ENCODE measurements at regions not wholly inside any gene's neighbourhood (a gene's known extent, or its start where the extent isn't known, plus 50 kb on each side); places are given as distances from the start of the nearest gene placed in this dataset.

DNA sequence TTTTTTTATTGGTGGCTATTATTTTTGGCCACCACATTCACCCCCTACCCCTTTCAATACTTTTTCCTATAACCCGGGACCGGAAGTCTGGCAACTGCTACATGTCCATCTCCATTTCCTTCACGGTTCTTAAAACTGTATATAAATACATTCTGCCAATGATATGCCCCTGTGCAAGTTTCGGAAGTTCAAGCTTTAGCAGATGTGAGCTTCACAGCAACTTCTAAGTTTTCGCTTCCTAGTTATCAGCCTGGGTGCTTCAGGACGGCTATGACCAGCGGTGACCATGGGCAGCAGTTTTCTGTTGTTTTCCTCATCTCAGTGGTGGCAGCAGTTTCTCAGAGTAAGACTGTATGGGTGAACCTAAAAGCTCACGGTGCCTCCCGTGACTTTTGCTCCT, 153.5 kb upstream of the NFE2L3 start:
- TF ChIP-seq, protein P1, sequence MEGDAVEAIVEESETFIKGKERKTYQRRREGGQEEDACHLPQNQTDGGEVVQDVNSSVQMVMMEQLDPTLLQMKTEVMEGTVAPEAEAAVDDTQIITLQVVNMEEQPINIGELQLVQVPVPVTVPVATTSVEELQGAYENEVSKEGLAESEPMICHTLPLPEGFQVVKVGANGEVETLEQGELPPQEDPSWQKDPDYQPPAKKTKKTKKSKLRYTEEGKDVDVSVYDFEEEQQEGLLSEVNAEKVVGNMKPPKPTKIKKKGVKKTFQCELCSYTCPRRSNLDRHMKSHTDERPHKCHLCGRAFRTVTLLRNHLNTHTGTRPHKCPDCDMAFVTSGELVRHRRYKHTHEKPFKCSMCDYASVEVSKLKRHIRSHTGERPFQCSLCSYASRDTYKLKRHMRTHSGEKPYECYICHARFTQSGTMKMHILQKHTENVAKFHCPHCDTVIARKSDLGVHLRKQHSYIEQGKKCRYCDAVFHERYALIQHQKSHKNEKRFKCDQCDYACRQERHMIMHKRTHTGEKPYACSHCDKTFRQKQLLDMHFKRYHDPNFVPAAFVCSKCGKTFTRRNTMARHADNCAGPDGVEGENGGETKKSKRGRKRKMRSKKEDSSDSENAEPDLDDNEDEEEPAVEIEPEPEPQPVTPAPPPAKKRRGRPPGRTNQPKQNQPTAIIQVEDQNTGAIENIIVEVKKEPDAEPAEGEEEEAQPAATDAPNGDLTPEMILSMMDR (IDR thresholded peaks at IDR 0.05), result no peak
- H3K9me3 Mint-ChIP-seq, result peaks cover 21% of the 10 kb centered on the region; the same call in 1 of the 2 replicates

DNA sequence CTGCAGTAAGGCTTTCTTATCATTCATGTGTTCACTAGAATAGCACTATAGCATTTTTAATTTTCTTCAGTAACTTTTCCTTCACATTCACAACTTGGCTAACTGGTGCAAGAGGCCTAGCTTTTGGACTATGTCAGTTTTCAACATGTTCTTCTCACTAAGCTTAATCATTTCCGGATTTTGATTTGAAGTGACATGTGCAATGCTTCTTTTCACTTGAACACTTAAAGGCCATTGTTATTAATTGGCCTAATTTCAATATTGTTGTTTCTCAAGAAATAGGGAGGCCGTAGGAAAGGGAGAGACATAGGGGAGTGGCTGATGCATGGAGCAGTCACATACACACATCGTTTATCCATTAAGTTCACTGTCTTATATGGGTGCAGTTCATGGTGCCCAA, 151.2 kb upstream of the NFE2L3 start:
- H3K36me3 Mint-ChIP-seq (ENCODE audit: low read depth), result no peaks in the 10 kb centered on the region
- TF ChIP-seq, protein P1 (IDR thresholded peaks at IDR 0.05), result no peak
- no peak for DNase-seq
- H3K4me3 Mint-ChIP-seq, result no peak overlapping the region
- peaks cover 1% of the 10 kb centered on the region for H3K27me3 Mint-ChIP-seq (ENCODE audit: insufficient read depth)
- no peak overlapping the region for H3K27ac Mint-ChIP-seq
- no peaks in the 10 kb centered on the region for H3K4me1 Mint-ChIP-seq (ENCODE audit: low read depth)
- peaks cover 23% of the 10 kb centered on the region for H3K9me3 Mint-ChIP-seq

More for the DNA sequence above, 153.5 kb upstream of the NFE2L3 start:
- H3K27me3 Mint-ChIP-seq (ENCODE audit: insufficient read depth), result peaks cover 3% of the 10 kb centered on the region
- no peak for DNase-seq
- no peaks in the 10 kb centered on the region for H3K4me1 Mint-ChIP-seq (ENCODE audit: low read depth)
- H3K4me3 Mint-ChIP-seq, result no peak overlapping the region
- H3K27ac Mint-ChIP-seq, result no peak overlapping the region
- no peaks in the 10 kb centered on the region for H3K36me3 Mint-ChIP-seq (ENCODE audit: low read depth)

DNA sequence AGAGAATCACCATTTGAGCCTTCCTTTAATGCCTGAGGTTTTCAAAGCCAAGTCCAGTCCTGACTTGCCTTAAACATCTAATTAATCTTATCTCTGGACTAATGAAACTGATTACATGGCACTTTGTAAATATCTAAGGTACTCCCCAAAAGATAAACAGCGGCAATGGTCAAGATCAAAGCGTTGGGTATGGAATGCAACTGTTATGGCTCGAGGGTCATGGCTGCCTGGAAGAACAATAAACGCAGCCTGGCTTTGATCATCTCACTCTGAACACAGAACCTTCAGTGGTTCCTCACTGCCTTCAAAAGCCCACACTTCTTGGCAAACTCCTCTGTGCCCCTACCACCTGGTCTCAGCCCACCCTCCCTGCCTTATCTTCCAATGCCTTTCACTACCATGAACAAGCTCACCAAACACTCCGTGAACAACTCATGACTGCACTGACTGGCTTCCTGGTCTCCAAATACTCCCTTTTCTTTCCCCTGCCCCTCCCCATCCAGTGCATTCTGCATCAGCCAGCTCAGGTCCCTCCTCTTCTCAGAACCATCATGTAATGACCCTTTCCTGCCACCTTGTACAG, 150.2 kb upstream of the NFE2L3 start:
- no peak overlapping the region for H3K4me3 Mint-ChIP-seq
- peaks cover 29% of the 10 kb centered on the region for H3K9me3 Mint-ChIP-seq

DNA sequence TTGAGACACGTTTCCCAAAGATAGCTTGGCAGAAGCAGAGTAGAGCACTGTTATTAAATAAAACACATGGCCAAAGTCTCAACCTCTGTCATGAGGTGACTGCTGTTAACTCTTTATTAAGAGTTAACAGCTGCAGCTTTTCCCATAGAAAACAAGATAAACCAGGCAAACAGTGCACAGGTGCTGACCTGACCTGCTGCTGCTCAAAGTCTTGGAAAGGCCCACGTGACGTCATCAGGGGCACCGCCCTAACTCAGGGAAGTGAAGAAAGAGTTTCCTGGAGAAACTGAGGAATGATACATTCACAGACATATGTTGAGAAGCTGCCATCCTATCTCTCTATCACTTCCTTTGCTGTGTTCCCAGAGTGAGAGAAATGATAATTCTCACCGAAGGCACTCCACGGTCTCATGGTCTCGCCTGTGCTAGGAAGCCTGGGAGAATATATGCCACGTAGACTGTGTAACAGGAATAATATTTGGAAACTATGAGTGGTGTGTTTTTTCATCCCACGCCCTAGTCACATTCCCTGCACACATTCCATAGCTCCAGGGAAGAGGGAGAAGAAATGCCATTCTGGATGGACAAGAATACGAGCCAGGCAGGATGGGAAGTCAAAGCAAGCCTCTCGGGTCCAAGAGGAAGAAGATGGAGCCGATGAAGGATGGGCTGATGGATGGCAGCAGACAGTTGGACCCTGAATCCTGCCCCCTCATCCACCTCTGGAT, 146.2 kb upstream of the NFE2L3 start:
- no peak for DNase-seq
- H3K36me3 Mint-ChIP-seq (ENCODE audit: low read depth), result no peaks in the 10 kb centered on the region
- no peaks in the 10 kb centered on the region for H3K4me1 Mint-ChIP-seq (ENCODE audit: low read depth)
- peaks cover 2% of the 10 kb centered on the region for H3K27me3 Mint-ChIP-seq (ENCODE audit: insufficient read depth)
- H3K4me3 Mint-ChIP-seq, result no peak overlapping the region
- no peak overlapping the region for H3K27ac Mint-ChIP-seq
- H3K9me3 Mint-ChIP-seq, result peaks cover 26% of the 10 kb centered on the region
- TF ChIP-seq, protein P1 (IDR thresholded peaks at IDR 0.05), result no peak

More for the DNA sequence above, 150.2 kb upstream of the NFE2L3 start:
- Mint-ChIP-seq H3K27me3 (ENCODE audit: insufficient read depth) (peaks cover 1% of the 10 kb centered on the region), H3K27ac (no peak overlapping the region), H3K36me3 (ENCODE audit: low read depth) (no peaks in the 10 kb centered on the region), H3K4me1 (ENCODE audit: low read depth) (no peaks in the 10 kb centered on the region)
- no peak for DNase-seq
- TF ChIP-seq, protein P1 (IDR thresholded peaks at IDR 0.05), result no peak

DNA sequence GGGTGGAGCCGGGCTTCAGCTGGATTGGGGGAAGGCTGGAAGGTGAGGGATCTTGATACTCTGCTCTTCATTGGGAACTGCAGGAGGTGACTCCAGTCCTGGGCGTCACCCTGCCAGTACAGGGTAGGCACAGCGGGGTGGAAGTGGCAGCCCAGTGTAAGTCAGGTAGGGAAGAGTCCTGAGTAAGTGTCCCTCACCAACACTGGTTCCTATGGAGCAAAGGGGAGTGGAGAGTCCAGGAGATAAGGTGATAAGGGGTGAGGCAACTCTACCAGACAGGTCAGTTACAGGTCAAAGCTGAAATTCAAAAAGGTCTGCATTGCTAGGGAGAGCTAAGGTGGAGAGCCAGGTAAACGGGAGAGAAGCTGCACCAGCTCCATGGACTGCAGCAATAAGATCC, 145.6 kb upstream of the NFE2L3 start:
- DNase-seq, result no peak
- TF ChIP-seq, protein P1 (IDR thresholded peaks at IDR 0.05), result no peak

More for the DNA sequence above, 145.6 kb upstream of the NFE2L3 start:
- no peaks in the 10 kb centered on the region for H3K4me1 Mint-ChIP-seq (ENCODE audit: low read depth)
- peaks cover 25% of the 10 kb centered on the region for H3K9me3 Mint-ChIP-seq
- H3K4me3 Mint-ChIP-seq, result no peak overlapping the region
- no peak overlapping the region for H3K27ac Mint-ChIP-seq
- H3K27me3 Mint-ChIP-seq (ENCODE audit: insufficient read depth), result peaks cover 4% of the 10 kb centered on the region
- no peaks in the 10 kb centered on the region for H3K36me3 Mint-ChIP-seq (ENCODE audit: low read depth)

Measured in HFFc6 (cell line).